Caco-2 (cell line): ENCODE measurements at regions not wholly inside any gene's neighbourhood (a gene's known extent, or its start where the extent isn't known, plus 50 kb on each side); places are given as distances from the start of the nearest gene placed in this dataset.

ENCODE experiments used
- BruUV-seq: library from RNA; stranded (reverse); fragments of 400-500 nt; replicated peaks from 2 replicates; lab custom pipeline; 2021; lab: Mats Ljungman, UMichigan
- CTCF ChIA-PET: fragments of 300-600 bp; sonication (Branson Sonifier 250); formaldehyde crosslinking; loops from one replicate; lab custom pipeline; 2022; ENCODE audit warnings: antibody characterized with exemption; lab: Charles Lee
- POLR2A ChIA-PET: fragments of 300-600 bp; sonication (Branson Sonifier 250); formaldehyde crosslinking; loops from one replicate; lab custom pipeline; 2022; ENCODE audit warnings: antibody characterized with exemption; lab: Charles Lee
- DNase-seq, 2 experiments: peaks; one replicate each; pipeline versions ENCODE4 v3.0.0 to v3.0.0-alpha.2; 2020 to 2022
- H3K27me3 ChIP-seq: replicated peaks from 2 replicates; pipeline ENCODE4 v1.6.0; 2011; ENCODE audit warnings: low read length; ENCODE audit not compliant: control insufficient read depth, insufficient read depth
- H3K36me3 ChIP-seq: 2 replicates; pipeline ENCODE4 v1.5.1; 2011; ENCODE audit warnings: low read length; ENCODE audit not compliant: control insufficient read depth, insufficient read depth
- H3K4me1 ChIP-seq: fragments of 250-450 bp; sonication (Bioruptor Pico); 2 replicates; pipeline ENCODE4 v1.5.1; 2020; ENCODE audit warnings: mild to moderate bottlenecking
- H3K4me3 ChIP-seq: 2 replicates; pipeline ENCODE4 v1.5.1; 2011; ENCODE audit warnings: low read depth, mild to moderate bottlenecking, control low read depth, low read length
- H3K9me3 ChIP-seq: fragments of 250-450 bp; sonication (Bioruptor Pico); 2 replicates; pipeline ENCODE4 v1.5.1; 2020; ENCODE audit warnings: mild to moderate bottlenecking, moderate library complexity
- H3K27ac Mint-ChIP-seq: one replicate; pipeline ENCODE4 v1.8.0; 2022; ENCODE audit warnings: mixed read lengths; ENCODE audit not compliant: unreplicated experiment
- H3K27me3 Mint-ChIP-seq: one replicate; pipeline ENCODE4 v1.8.0; 2022; ENCODE audit warnings: mixed read lengths; ENCODE audit not compliant: insufficient read depth, unreplicated experiment
- H3K36me3 Mint-ChIP-seq: one replicate; pipeline ENCODE4 v1.8.0; 2022; ENCODE audit warnings: mild to moderate bottlenecking, mixed read lengths; ENCODE audit not compliant: insufficient read depth, unreplicated experiment
- H3K4me1 Mint-ChIP-seq: one replicate; pipeline ENCODE4 v1.8.0; 2022; ENCODE audit warnings: low read depth, mixed read lengths; ENCODE audit not compliant: unreplicated experiment
- H3K4me3 Mint-ChIP-seq: one replicate; pipeline ENCODE4 v1.8.0; 2022; ENCODE audit warnings: mild to moderate bottlenecking, moderate library complexity, mixed read lengths; ENCODE audit not compliant: unreplicated experiment
- H3K9me3 Mint-ChIP-seq: one replicate; pipeline ENCODE4 v1.8.0; 2022; ENCODE audit warnings: mixed read lengths; ENCODE audit not compliant: unreplicated experiment
- CTCF ChIP-seq, 2 experiments: fragments of 200-600 bp in 1 of 2; IDR thresholded peaks; 1 replicate in 1 of 2; 2 replicates in 1 of 2; pipeline versions ENCODE4 v1.5.1 to v1.8.0; 2011 to 2022; ENCODE audit warnings: antibody characterized with exemption in 1 of 2, control low read depth in 1 of 2, inconsistent platforms in 1 of 2, low read depth in 1 of 2, low read length in 1 of 2, mild to moderate bottlenecking in 1 of 2, moderate library complexity in 1 of 2; ENCODE audit not compliant: insufficient read depth in 1 of 2, severe bottlenecking in 1 of 2, unreplicated experiment in 1 of 2
- intact Hi-C: fragments of 100-400 bp; cut with micrococcal nuclease; formaldehyde crosslinking; loops from one replicate; pipeline ENCODE4 v1.10.0; 2022; ENCODE audit not compliant: unreplicated experiment

GRCh38 chr7:121490309-121490708, 94.2 kb upstream of the FAM3C start:
- H3K27me3 Mint-ChIP-seq = peaks cover 10% of the 10 kb centered on the region
- intact Hi-C loops = no loop called here
- CTCF ChIA-PET = no interaction called here
- Histone ChIP-seq H3K36me3 (no peaks in the 10 kb centered on the region), H3K9me3 (no peaks in the 10 kb centered on the region), H3K27me3 (no peaks in the 10 kb centered on the region), H3K4me1 (no peaks in the 10 kb centered on the region), H3K4me3 (no peak overlapping the region)
- BruUV-seq = no TSS peak
- no peak for TF ChIP-seq CTCF (IDR thresholded peaks at IDR 0.05; ENCODE audit: insufficient read depth in 1 of 2, low read depth in 1 of 2, low read length in 1 of 2, severe bottlenecking in 1 of 2, unreplicated experiment in 1 of 2)
- no peak overlapping the region for H3K27ac Mint-ChIP-seq
- no peaks in the 10 kb centered on the region for H3K9me3 Mint-ChIP-seq
- DNase-seq = no peak
- H3K36me3 Mint-ChIP-seq = peaks cover 5% of the 10 kb centered on the region
- H3K4me1 Mint-ChIP-seq = no peaks in the 10 kb centered on the region
- no peak overlapping the region for H3K4me3 Mint-ChIP-seq
- POLR2A ChIA-PET = no interaction called here

- no TSS peak for BruUV-seq
- peaks cover 5% of the 10 kb centered on the region for H3K36me3 Mint-ChIP-seq
These were observed 93.3 kb upstream of the FAM3C start for GRCh38 chr7:121489440-121489839.

GRCh38 chr7:121488111-121488650, 92.1 kb upstream of the FAM3C start:
- no peak for TF ChIP-seq CTCF (IDR thresholded peaks at IDR 0.05; ENCODE audit: insufficient read depth in 1 of 2, low read depth in 1 of 2, low read length in 1 of 2, severe bottlenecking in 1 of 2, unreplicated experiment in 1 of 2)
- H3K4me1 Mint-ChIP-seq = no peaks in the 10 kb centered on the region
- no TSS peak for BruUV-seq
- intact Hi-C loops = no loop called here
- CTCF ChIA-PET = no interaction called here
- peaks cover 10% of the 10 kb centered on the region for H3K27me3 Mint-ChIP-seq
- no peak overlapping the region for H3K4me3 Mint-ChIP-seq
- POLR2A ChIA-PET = no interaction called here
- Histone ChIP-seq H3K4me1 (no peaks in the 10 kb centered on the region), H3K36me3 (no peaks in the 10 kb centered on the region), H3K4me3 (no peak overlapping the region), H3K9me3 (no peaks in the 10 kb centered on the region), H3K27me3 (no peaks in the 10 kb centered on the region)
- H3K9me3 Mint-ChIP-seq = no peaks in the 10 kb centered on the region
- no peak for DNase-seq
- peaks cover 5% of the 10 kb centered on the region for H3K36me3 Mint-ChIP-seq
- no peak overlapping the region for H3K27ac Mint-ChIP-seq

More at GRCh38 chr7:121489440-121489839, 93.3 kb upstream of the FAM3C start:
- H3K27me3 ChIP-seq = no peaks in the 10 kb centered on the region
- no peak for TF ChIP-seq CTCF (IDR thresholded peaks at IDR 0.05; ENCODE audit: insufficient read depth in 1 of 2, low read depth in 1 of 2, low read length in 1 of 2, severe bottlenecking in 1 of 2, unreplicated experiment in 1 of 2)
- Mint-ChIP-seq H3K4me1 (no peaks in the 10 kb centered on the region), H3K9me3 (no peaks in the 10 kb centered on the region), H3K27ac (no peak overlapping the region), H3K27me3 (peaks cover 10% of the 10 kb centered on the region), H3K4me3 (no peak overlapping the region)
- POLR2A ChIA-PET = no interaction called here
- no peaks in the 10 kb centered on the region for H3K4me1 ChIP-seq
- H3K4me3 ChIP-seq = no peak overlapping the region
- no peaks in the 10 kb centered on the region for H3K9me3 ChIP-seq
- H3K36me3 ChIP-seq = no peaks in the 10 kb centered on the region
- no peak for DNase-seq
- CTCF ChIA-PET = no interaction called here
- intact Hi-C loops = no loop called here
